DMS53 (cell line): ENCODE measurements at regions not wholly inside any gene's neighbourhood (a gene's known extent, or its start where the extent isn't known, plus 50 kb on each side); places are given as distances from the start of the nearest gene placed in this dataset.

ENCODE experiments used
- DNase-seq: peaks from one replicate; lab custom pipeline; 2025; lab: John Stamatoyannopoulos, UW

- no peak for DNase-seq
Observed at GRCh38 chr20:24815931-24816330, 133.1 kb upstream of the CST7 start.

- no peak for DNase-seq
Observed at GRCh38 chr20:24816431-24816830, 132.6 kb upstream of the CST7 start.

GRCh38 chr20:24816907-24817306 lies 132.2 kb upstream of the CST7 start:
- no peak for DNase-seq

- DNase-seq = no peak
Observed at GRCh38 chr20:24817351-24817750, 131.7 kb upstream of the CST7 start.

- DNase-seq = no peak
Observed at GRCh38 chr20:24818056-24818455, 131.0 kb upstream of the CST7 start.

- DNase-seq = no peak
Observed at GRCh38 chr20:24819331-24819965, 129.6 kb upstream of the CST7 start.

GRCh38 chr20:24820345-24820744 lies 128.7 kb upstream of the CST7 start:
- DNase-seq = no peak

- DNase-seq = no peak
Observed at GRCh38 chr20:24821391-24821790, 127.7 kb upstream of the CST7 start.

- DNase-seq = no peak
Observed at GRCh38 chr20:24823176-24823784, 125.8 kb upstream of the CST7 start.

GRCh38 chr20:24823989-24824693 lies 124.9 kb upstream of the CST7 start:
- no peak for DNase-seq

GRCh38 chr20:24825591-24825990 lies 123.5 kb upstream of the CST7 start:
- DNase-seq = no peak

GRCh38 chr20:24827603-24828295 lies 121.3 kb upstream of the CST7 start:
- no peak for DNase-seq

- DNase-seq = no peak
Observed at GRCh38 chr20:24828992-24829648, 119.9 kb upstream of the CST7 start.

- no peak for DNase-seq
Observed at GRCh38 chr20:24829649-24830370, 119.3 kb upstream of the CST7 start.

- no peak for DNase-seq
Observed at GRCh38 chr20:24830649-24831048, 118.4 kb upstream of the CST7 start.

- DNase-seq = no peak
Observed at GRCh38 chr20:24831232-24831631, 117.8 kb upstream of the CST7 start.

- DNase-seq = no peak
Observed at GRCh38 chr20:24832518-24832917, 116.6 kb upstream of the CST7 start.

- no peak for DNase-seq
Observed at GRCh38 chr20:24833592-24833991, 115.5 kb upstream of the CST7 start.

- DNase-seq = no peak
Observed at GRCh38 chr20:24834310-24834709, 114.8 kb upstream of the CST7 start.

GRCh38 chr20:24835195-24835594 lies 113.9 kb upstream of the CST7 start:
- DNase-seq = no peak

- no peak for DNase-seq
Observed at GRCh38 chr20:24836041-24836533, 113.0 kb upstream of the CST7 start.
